GM18517 (cell line): ENCODE measurements at regions not wholly inside any gene's neighbourhood (a gene's known extent, or its start where the extent isn't known, plus 50 kb on each side); places are given as distances from the start of the nearest gene placed in this dataset.
"Not testable (repeated sequence)": the region's sequence is repeated elsewhere in the genome, so short reads cannot be mapped to it uniquely, and the experiment has no call there.

Source experiments
- ATAC-seq: cut with Tn5 transposase; IDR thresholded peaks from one replicate; pipeline ENCODE4 v1.9.1; 2021; ENCODE audit warnings: mild to moderate bottlenecking, moderate library complexity; ENCODE audit not compliant: unreplicated experiment

GRCh38 chr3:110293660-110294059 is 778.0 kb upstream of the NECTIN3 start:
- no peak for ATAC-seq

DNA sequence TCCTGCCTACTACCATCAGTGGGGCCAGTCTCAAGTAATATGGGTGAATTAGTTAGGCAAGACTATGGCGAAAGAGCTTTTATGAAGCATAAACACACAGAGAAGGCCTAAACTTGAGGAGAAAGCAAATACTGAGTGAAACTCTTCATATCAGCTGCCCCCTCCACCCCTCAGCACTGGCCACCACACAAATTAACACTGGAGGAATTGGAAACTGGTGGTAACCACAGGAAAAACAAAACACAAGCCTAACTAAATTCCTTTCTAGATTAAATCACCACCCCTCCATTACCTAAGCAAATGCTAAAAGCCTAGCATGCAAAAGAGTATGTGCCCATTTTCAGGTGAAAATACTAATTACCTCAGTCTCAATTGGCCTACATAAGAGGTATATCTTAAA is 774.7 kb upstream of the NECTIN3 start:
- no peak for ATAC-seq

DNA sequence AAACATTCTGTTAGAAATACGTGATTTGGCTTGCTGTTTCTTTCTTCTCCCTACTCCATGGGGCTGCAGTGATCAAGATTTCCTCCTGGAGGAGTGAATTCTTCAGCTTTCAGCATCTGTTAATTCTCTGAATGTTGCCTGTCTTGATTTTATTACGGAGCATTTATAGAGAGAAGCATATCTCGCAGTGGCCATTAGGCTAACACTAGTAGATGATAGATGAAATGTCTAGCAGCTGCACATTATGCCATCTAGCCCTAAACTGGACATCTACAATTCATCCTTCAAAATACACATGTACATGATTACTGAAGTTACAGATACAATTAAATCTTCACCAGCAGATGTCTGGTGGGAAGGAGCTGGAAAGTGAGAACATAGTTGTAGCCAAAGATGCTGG is 769.8 kb upstream of the NECTIN3 start:
- ATAC-seq = no peak

DNA sequence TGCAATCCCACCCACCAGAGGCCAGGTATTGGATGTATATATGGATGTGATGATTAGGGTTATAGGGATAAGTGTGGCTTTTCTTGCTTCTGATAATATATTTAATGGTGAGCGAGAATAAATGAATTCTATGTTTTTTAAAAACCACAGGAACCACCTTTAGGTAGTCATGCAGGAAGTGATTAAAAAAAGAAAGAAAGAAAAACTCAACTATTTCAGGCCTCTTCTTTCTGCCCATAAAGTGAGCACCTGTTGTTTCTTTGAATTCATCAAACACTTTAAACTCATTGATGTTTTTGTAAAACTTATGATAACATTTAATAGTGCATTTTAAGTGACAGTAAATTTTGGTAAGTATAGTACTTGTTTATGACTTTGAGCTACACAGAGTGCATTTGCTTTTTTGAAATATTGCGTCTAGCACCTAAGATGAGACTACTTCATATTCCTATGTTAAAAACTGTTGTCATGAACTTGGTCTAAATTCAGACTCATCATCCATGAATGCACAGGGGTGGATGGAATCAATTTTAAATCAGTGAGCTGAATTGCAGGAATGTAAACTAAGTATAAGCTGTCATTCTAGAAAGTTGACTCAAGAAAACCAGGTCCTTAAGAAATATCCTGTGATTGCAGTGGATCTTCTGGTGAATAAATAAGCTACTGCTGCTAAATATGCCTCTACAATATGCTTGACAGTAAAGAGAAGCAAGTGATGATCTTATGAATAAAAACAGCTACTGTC is 764.4 kb upstream of the NECTIN3 start:
- ATAC-seq = no peak

- ATAC-seq = no peak
Measured at GRCh38 chr3:110311541-110311940, 760.1 kb upstream of the NECTIN3 start.

GRCh38 chr3:110314512-110315114 is 757.0 kb upstream of the NECTIN3 start:
- ATAC-seq = peak; percentile 94

- ATAC-seq = no peak
Measured at GRCh38 chr3:110318108-110318507, 753.5 kb upstream of the NECTIN3 start.

- ATAC-seq = no peak
Measured at GRCh38 chr3:110323349-110323748, 748.3 kb upstream of the NECTIN3 start.

- no peak for ATAC-seq
Measured at GRCh38 chr3:110324171-110324705, 747.4 kb upstream of the NECTIN3 start.

- ATAC-seq = no peak
Measured at GRCh38 chr3:110327870-110328269, 743.7 kb upstream of the NECTIN3 start.

- not testable (repeated sequence) for ATAC-seq
Measured at GRCh38 chr3:110331562-110331961, 740.1 kb upstream of the NECTIN3 start.

DNA sequence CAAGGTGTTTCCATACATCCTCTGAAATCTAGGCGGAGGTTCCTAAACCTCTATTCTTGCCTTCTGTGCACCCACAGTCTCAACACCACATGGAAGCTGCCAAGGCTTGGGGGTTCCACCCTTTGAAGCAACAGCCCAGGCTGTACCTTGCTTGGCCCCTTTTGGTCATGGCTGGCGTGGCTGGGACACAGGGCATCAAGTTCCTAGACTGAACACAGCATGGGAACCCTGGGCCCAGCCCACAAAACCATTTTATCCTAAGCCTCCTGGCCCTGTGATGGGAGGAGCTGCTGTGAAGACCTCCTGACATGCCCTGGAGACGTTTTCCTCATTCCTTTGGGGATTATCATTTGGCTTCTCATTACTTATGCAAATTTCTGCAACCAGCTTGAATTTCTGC is 739.0 kb upstream of the NECTIN3 start:
- ATAC-seq = no peak

- no peak for ATAC-seq
Measured at GRCh38 chr3:110341047-110341446, 730.6 kb upstream of the NECTIN3 start.

DNA sequence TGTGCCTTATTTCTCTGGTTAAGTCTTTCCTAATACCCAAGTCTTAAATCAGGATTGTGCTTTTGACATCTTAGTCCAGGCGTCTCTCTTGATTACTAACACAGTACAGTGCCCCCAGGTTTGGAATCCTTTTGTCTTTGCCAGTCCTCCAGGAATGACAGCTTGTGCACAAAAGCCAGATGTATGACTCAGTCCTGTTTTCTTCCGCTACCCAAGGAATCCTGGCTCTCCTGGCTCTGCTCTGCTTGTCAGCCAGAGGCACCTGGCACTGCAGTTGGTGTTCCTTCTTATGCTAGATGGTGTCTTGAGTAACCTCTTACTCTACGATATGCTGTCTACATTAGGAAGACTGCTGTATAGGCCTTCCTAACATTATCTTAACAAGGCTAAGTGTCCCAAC is 728.2 kb upstream of the NECTIN3 start:
- peak; percentile 15 for ATAC-seq

GRCh38 chr3:110343945-110344344 is 727.7 kb upstream of the NECTIN3 start:
- ATAC-seq = peak; percentile 88

GRCh38 chr3:110344487-110344886 is 727.1 kb upstream of the NECTIN3 start:
- no peak for ATAC-seq

- ATAC-seq = no peak
Measured at GRCh38 chr3:110344897-110345767, 726.5 kb upstream of the NECTIN3 start.

- ATAC-seq = no peak
Measured at GRCh38 chr3:110349295-110349694, 722.3 kb upstream of the NECTIN3 start.

- ATAC-seq = no peak
Measured at GRCh38 chr3:110352841-110353604, 718.6 kb upstream of the NECTIN3 start.

DNA sequence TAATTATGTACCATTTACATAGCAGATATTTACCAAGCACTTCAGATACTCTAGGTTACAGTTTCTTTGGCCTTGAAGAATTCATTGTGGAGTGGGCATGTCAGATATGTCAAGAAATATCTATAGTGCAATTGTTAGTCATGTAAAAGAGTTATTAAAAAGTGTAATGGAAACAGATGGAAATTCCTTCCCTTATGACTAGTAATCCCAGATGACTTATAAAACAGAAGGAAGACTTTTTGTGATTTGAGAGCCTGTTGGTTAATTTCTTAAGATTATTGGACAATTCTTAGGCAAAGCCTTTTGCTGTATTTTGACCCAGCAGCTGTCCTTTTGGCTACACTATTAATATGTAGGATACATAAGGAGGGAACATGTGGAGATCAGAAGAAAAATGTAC is 708.9 kb upstream of the NECTIN3 start:
- ATAC-seq = no peak

DNA sequence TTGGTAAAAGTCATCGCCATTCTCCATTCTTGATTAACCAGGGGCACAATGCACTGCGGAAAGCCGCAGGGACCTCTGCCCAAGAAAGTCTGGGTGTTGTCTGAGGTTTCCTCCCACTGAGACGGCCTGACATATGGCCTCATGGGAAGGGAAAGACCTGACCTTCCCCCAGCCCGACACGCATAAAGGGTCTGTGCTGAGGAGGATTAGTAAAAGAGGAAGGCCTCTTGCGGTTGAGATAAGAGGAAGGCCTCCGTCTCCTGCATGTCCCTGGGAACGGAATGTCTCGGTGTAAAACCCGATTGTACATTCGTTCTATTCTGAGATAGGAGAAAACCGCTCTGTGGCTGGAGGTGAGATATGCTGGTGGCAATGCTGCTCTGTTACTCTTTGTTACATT is 704.3 kb upstream of the NECTIN3 start:
- not testable (repeated sequence) for ATAC-seq
